Thoracic aorta (tissue), 2 donors: ENCODE measurements at regions not wholly inside any gene's neighbourhood (a gene's known extent, or its start where the extent isn't known, plus 50 kb on each side); places are given as distances from the start of the nearest gene placed in this dataset.
A peak's percentile ranks its signal among the peaks of the same experiment; 100 is the strongest.

Source experiments
- ATAC-seq: fragments of 150-250 bp; one replicate; pipeline ENCODE4 v1.8.0; 2017; ENCODE audit warnings: low read depth; ENCODE audit not compliant: insufficient number of reproducible peaks, low FRiP score
- DNase-seq: peaks from one replicate; pipeline ENCODE4 v3.0.0-alpha.2; 2020; ENCODE audit warnings: low spot score
- H3K27ac ChIP-seq, 2 donors: fragments of 200-600 bp; sonication (generic); 1 replicate in 1 of 2; 2 replicates in 1 of 2; pipeline ENCODE4 v1.5.1; 2016; ENCODE audit warnings: mild to moderate bottlenecking in 2 of 2, moderate library complexity in 2 of 2
- H3K27me3 ChIP-seq: fragments of 200-600 bp; sonication (generic); replicated peaks from 2 replicates; pipeline ENCODE4 v1.6.0; 2016; ENCODE audit warnings: mild to moderate bottlenecking; ENCODE audit not compliant: insufficient read depth
- H3K36me3 ChIP-seq: fragments of 200-600 bp; sonication (generic); one replicate; pipeline ENCODE4 v1.5.1; 2016
- H3K4me1 ChIP-seq, 2 donors: fragments of 200-600 bp; sonication (generic); 1 replicate in 1 of 2; 2 replicates in 1 of 2; pipeline versions ENCODE4 v1.5.1 to v1.6.0; 2016; ENCODE audit warnings: low read depth in 2 of 2, mild to moderate bottlenecking in 1 of 2; ENCODE audit not compliant: control insufficient read depth in 1 of 2
- H3K4me3 ChIP-seq: fragments of 200-600 bp; sonication (generic); 2 replicates; pipeline ENCODE4 v1.5.1; 2016; ENCODE audit warnings: mild to moderate bottlenecking
- H3K9me3 ChIP-seq: fragments of 200-600 bp; sonication (generic); 2 replicates; pipeline ENCODE4 v1.5.1; 2016
- CTCF ChIP-seq: fragments of 200-600 bp; sonication (generic); IDR thresholded peaks from one replicate; pipeline ENCODE4 v1.5.1; 2019; ENCODE audit warnings: antibody characterized with exemption

- no peaks in the 10 kb centered on the region for H3K27me3 ChIP-seq
- ATAC-seq (no peak), DNase-seq (no peak)
- no peaks in the 10 kb centered on the region for H3K9me3 ChIP-seq
- no peaks in the 10 kb centered on the region for H3K4me1 ChIP-seq
- no peak overlapping the region for H3K27ac ChIP-seq
- TF ChIP-seq CTCF = no peak
- no peaks in the 10 kb centered on the region for H3K36me3 ChIP-seq
- H3K4me3 ChIP-seq = no peak overlapping the region
Measured at GRCh38 chr2:186410802-186411201, 75.3 kb upstream of the ZC3H15 start.

- ATAC-seq = peak; percentile 83
- no peaks in the 10 kb centered on the region for H3K27me3 ChIP-seq
- peaks cover 0 to 7% of the 10 kb centered on the region in 2 donors for H3K4me1 ChIP-seq
- no peak for TF ChIP-seq CTCF
- no peak overlapping the region for H3K4me3 ChIP-seq
- no peaks in the 10 kb centered on the region for H3K36me3 ChIP-seq
- no peaks in the 10 kb centered on the region for H3K9me3 ChIP-seq
- H3K27ac ChIP-seq = no peak overlapping the region
- DNase-seq = peak; percentile 13
Measured at GRCh38 chr2:186422226-186422625, 63.8 kb upstream of the ZC3H15 start.

- Histone ChIP-seq H3K4me1 (peaks cover 0 to 7% of the 10 kb centered on the region in 2 donors), H3K36me3 (no peaks in the 10 kb centered on the region), H3K4me3 (no peak overlapping the region), H3K9me3 (no peaks in the 10 kb centered on the region), H3K27ac (no peak overlapping the region), H3K27me3 (no peaks in the 10 kb centered on the region)
- DNase-seq = no peak
- TF ChIP-seq CTCF = no peak
- ATAC-seq = no peak
Measured at GRCh38 chr2:186423481-186423880, 62.6 kb upstream of the ZC3H15 start.

- Histone ChIP-seq H3K27me3 (no peaks in the 10 kb centered on the region), H3K9me3 (no peaks in the 10 kb centered on the region), H3K4me1 (peaks cover 0 to 7% of the 10 kb centered on the region in 2 donors), H3K4me3 (no peak overlapping the region), H3K27ac (no peak overlapping the region), H3K36me3 (no peaks in the 10 kb centered on the region)
- ATAC-seq (no peak), DNase-seq (no peak)
- no peak for TF ChIP-seq CTCF
Measured at GRCh38 chr2:186424265-186424664, 61.8 kb upstream of the ZC3H15 start.

- Histone ChIP-seq H3K9me3 (no peaks in the 10 kb centered on the region), H3K27me3 (no peaks in the 10 kb centered on the region), H3K4me1 (peaks cover 0 to 7% of the 10 kb centered on the region in 2 donors), H3K36me3 (no peaks in the 10 kb centered on the region), H3K27ac (no peak overlapping the region), H3K4me3 (no peak overlapping the region)
- ATAC-seq (no peak), DNase-seq (no peak)
- TF ChIP-seq CTCF = no peak
Measured at GRCh38 chr2:186425576-186425975, 60.5 kb upstream of the ZC3H15 start.
